ENCODE measurements at regions not wholly inside any gene's neighbourhood (a gene's known extent, or its start where the extent isn't known, plus 50 kb on each side); places are given as distances from the start of the nearest gene placed in this dataset.
A peak's percentile ranks its signal among the peaks of the same experiment; 100 is the strongest.

DNA sequence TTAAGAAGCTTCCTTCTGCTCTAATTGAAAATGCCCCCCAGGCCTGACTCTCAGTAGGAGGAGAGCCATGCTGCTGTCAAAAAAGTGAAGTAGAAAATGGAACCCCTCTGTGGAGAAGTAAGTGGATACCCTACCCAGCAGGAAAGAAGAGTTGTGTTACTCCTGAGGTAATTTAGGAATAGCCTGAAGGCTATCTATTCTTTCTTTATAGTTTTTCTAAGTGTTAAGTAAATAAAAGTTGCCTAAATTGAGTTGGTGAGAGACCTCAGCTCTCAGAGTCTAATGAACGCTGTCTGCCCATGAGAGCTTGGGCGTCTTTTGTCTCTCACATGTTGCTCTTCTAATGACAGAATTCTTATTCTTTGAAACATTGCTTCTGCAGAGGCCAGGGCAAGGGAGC is 116.2 kb downstream of the NSUN3 start:
- DNase-seq = no peak

DNA sequence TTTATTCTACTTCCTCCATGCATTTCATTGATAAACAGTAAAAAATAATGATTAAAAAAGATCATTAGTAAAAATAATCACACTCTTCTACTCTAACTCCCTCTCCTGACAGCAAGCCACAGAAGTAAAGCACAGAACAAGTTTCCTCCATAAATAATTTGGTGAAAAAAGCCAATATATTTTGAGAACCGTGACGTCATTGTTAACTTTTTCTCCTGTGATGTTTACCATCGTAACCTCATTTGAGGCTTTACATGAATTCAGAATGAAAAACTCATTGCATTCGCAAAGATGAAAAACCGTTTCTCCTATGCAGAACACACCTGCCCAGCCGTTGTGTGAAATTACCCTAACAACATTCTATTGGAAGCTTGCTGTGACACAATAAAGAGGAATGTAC is 120.7 kb downstream of the NSUN3 start:
- no peak for DNase-seq

DNA sequence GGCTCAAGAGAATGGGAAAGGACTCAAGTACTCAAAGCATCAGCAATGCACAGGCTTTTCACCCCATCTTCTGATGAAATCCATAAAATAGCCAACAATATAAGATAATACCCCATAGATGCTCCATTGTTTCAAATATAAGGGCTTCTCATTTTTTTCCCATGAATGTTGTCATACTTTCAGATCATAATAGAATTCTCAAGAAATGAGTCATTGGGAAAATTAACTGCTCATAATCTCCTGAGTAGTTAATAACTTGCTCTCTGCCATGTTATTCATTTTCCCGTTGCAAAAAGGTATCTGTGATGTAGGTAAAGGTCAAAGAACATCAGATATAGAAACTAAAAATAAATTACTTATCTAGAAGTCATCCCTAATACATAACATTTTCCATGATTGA is 121.9 kb downstream of the NSUN3 start:
- DNase-seq = no peak

DNA sequence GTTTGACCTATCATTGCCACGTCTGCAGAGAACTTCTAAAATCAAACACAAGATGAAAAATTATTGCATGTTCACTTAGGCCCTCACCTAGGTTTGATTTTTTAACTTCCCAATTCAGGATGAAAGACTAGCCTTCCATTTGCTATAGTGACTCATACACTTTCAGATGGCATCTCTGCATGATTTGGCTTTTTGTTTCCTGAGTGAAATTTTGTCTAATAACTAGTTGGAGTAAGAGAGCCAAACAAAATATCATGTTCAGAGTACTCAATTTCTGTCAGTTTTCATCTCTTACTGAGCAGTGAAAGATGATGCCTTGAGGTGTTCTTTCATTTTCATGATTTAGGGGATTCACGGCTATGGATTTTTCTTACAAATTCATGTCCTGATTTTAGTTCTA is 122.9 kb downstream of the NSUN3 start:
- no peak for DNase-seq

DNA sequence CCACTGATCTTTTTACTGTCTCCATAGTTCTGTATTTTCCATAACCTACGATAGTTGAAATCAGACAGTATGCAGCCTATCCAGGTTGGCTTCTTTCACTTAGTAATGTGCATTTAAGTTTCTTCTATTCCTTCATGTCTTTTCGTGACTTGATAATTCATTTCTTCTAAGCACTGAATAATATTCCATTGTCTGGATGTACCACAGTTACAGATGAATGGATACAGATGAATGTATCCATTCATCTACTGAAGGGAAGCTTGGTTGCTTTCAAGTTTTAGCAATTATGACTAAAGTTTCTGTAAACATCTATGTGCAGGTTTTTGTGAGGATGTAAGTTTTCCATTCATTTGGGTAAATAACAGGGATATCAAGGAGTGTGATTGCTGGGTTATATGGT is 124.8 kb downstream of the NSUN3 start:
- no peak for DNase-seq

DNA sequence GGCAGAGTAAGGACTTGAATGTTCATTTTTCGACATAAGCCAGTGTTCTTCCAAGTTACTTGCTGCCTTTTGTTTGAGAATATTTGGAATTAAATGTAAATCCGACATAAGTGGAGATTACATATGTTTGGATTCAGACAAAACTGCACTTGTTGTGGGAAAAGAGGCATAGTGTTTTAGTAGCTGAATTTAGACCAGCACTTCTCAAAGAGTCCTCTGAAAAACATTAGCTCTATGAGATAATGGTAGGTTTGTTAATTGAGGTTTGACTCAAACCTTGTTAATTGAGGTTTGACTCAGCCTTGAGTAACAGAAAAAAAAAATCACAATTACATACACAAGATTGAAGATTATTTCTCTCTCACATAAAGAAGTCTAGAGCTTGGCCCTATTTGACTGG is 132.5 kb downstream of the NSUN3 start:
- no peak for DNase-seq

DNA sequence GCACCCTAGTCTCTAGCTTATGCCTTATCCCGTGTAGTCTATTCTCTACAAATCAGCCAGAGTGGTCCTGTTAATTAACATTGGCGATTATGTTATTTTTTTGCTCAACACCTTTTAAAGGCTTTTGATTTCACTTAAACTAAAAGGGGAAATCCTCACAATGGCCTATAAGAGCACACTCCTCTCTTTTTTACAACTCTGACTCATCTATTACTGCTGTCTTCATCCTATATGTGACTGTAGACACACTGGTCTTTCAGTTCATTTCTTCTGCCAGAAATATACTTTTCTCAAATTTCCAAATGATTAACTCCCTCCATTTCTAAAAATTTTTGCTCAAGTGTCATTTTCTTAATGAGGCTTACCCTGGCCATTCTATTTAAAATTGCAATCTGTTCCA is 143.4 kb downstream of the NSUN3 start:
- DNase-seq = no peak

DNA sequence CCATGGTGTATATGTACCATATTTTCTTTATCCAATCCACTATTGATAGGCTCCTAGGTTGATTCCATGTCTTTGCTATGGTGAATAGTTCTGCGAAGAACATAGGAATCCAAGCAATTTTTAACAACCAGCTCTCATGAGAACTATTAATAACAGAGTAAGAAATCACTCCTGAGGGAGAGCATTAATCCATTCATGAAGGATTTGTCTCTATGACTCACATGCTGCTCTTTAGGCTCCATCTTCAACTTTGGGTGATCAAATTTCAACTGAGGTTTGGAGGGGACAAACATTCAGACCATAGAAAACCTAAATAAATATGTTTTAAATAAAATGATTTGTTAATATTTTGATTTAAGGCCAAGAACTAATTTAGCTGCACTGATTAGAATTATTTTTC is 147.4 kb downstream of the NSUN3 start:
- no peak for DNase-seq

DNA sequence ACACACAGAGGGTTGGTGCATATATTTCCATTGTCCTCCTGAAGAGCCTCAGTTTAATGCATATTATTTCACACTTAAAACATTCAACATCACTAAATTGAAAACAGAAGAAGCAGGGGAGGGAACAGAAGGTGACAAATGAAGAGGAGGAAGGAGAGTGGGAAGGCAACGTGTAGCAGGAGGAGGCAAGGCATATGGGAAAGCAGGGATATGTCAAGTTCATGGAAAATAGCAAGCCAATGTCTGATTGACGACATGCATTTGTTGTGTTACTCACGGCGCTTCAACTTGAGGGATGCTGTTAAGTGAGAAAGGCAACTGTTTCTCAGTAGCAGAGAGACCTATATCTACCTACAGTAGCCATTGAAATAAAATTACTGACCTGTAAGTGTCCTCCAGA is 154.5 kb downstream of the NSUN3 start:
- DNase-seq = no peak

DNA sequence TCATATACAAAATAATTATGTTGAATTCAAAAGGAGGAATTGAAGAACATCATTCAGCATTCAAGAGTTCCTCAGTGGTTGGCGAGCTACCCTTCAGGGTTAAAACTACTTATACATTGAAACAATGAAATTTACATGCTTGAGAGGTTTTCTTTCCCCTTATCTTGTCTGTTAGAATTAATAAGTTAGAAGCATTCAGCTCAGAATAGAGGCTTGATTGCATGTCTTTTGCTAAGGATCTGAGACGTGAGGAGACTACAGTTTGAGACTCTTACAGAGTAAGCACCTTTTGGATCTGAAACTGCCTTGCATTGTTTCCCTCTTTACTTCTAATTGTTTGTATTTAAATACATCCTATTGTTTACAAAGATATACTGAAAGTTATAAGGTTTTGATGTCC is 157.6 kb downstream of the NSUN3 start:
- no peak for DNase-seq

DNA sequence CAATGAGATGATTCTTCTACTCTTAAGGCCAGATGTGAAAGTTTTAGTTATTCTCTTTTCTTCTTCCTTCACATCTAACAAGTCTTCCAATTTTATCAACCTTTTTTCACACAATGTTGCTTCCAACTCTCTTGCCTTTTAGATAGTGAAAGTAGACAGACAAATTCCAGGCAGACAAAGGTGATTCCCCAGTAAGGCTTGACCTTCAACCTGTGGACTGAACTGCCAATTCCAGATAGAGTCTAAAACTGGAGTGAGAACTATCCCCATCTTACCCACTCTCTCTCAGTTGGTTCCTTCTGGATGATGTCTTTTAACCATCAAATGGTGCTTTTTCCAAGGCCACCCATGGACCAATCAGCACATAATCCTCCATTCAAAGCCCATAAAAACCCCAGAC is 159.0 kb downstream of the NSUN3 start:
- no peak for DNase-seq

DNA sequence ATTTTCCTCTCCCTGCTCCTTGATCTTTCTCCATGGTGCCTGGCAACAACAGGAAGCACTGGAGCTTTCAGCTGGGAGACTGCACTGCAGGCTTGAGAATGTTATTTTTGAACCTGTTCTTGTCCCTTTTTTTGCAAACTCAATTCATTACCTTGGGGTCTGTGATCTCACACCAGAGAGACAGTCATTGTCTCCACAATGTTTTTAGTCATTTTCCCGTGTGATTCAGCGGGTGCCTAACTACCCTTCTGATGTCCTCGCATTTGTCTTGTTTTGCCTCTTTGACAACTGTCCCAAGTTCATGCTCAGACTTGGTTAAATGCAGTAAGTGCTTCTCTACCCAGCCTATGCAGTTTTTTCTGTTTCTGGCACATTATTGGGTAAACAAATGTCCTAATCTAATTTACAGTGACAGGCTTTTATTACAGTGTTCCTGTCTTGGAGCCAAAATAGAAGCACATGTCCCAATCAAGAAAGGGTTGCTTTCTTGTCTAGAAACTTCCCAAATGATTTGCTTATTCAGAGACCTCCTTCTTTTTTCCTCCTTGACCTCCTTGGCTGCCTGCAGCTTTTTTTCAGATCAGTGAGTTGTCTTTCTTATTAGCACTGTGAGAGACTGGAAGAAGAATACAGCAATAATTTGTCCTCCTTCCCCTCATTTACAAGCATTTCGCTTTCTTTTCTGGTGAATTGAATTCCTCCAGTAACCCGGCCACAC is 162.4 kb downstream of the NSUN3 start:
- DNase-seq = no peak

DNA sequence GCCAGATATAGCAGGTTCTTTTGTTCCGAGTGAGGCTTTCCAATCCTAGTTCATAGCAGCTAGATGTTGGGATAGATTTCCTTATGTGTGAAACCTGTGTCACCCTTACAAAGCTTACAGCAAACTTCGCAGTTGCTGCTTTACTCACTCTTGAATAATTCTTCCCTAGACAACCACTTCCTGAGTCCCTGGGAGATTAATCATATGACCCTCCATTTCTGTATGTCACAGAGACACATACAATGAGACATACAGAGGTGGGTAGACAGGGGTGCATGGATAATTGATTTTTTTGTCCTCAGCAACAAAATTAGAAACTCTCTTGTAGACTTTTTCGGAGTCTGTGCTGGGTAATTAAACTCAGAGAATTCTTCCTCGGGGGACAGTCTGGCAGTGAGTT is 163.2 kb downstream of the NSUN3 start:
- no peak for DNase-seq

DNA sequence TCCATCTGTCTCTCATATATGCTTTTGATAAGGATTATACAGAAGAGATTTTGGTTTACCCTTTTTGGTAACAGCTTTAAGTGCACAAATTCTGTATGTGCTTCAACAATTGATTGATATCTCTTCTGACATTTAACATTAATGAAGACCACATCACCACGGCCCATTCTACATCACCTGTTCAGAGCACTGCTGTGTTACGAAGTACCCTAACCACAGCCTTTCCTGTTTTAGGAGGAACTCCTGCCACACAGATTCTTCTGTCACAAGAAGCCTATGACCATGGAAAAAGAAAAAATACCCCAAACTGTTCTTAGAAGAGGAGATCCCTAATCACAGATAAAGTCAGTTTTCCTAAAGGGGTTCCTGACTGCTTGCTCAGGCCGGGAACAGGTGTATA is 170.1 kb downstream of the NSUN3 start:
- no peak for DNase-seq

DNA sequence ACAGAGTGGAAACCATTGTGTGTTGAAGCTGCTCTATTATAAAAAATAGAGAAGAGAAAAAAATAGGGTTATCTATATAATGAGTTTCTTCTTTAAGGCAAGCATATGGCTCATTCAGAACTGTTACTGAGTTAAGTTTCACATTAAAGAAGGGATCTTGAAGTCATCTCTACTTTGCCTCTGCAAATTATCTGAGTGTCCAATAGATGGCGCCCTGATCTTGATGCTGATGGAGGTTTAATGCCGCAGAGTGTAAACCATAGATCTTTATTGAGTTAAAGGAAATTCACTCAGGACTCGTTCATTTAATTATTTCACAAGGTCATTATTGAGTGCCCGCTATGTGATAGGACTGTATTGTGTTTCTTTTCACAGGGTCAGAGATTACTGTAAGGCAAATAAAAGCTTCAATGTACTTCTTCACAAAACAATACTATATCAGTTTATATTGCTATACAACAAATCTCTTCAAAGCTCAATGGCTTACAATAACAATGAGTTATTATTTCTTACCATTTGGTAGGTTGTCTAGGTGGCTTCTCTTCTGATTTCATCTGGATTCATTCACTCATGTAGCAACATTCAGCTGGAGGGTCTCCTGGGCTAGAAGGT is 171.4 kb downstream of the NSUN3 start:
- peak; percentile 7 to 16 for DNase-seq

DNA sequence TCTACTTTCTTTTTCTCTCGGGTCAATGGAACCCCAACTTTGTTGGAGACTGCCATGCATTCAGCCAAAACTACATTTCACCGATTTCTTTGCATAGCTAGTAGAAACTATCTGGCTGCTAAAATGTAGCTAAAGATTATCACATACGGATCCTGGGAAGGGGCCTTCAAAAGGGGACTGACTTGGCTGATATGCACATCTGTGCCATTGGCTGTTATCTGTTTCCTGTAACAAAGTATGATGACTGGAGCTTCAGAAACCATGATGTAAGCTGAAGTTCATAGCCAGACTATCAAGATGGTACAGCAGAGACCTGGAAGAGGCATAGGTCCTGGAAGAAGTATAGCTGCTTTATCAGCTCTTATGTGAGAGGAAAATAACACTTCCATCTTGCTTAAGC is 179.1 kb downstream of the NSUN3 start:
- no peak for DNase-seq

DNA sequence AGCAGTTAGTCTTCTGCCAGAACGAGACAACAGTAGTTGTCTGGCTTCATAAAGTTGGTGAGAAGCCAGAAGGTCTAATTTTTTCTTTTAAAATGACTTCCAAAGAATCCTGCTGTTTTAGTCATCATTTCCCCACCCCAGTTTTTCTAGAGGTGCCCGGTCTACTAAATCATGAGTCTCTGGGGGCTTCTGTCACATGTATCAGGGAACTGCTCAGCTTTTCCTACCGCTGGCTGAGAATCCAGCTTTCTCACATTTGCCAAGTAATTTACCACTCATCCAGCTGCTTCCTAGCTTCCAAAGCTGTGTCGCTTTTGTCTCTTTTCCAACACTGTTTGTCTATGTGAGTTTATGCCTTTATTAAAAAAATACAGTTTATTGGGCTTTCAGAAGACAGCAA is 183.3 kb downstream of the NSUN3 start:
- no peak for DNase-seq

DNA sequence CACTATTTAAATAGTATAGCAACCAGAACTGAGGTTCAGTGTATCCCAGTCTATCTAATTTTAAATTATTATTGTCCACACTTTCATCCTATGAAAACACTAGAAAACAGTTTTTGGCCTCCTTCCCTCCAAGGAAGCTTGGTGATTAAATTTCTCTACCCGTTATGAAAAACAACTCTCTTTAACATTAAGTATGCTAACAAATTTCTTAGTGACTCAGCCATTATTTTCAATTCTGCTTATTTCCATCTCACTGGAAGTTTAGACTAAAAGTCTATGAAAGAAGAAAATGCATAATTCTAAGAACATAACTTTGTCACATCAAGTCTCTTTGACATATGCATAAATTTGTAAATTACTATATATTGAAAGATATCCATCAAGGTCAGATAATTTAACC is 185.2 kb downstream of the NSUN3 start:
- DNase-seq = no peak

DNA sequence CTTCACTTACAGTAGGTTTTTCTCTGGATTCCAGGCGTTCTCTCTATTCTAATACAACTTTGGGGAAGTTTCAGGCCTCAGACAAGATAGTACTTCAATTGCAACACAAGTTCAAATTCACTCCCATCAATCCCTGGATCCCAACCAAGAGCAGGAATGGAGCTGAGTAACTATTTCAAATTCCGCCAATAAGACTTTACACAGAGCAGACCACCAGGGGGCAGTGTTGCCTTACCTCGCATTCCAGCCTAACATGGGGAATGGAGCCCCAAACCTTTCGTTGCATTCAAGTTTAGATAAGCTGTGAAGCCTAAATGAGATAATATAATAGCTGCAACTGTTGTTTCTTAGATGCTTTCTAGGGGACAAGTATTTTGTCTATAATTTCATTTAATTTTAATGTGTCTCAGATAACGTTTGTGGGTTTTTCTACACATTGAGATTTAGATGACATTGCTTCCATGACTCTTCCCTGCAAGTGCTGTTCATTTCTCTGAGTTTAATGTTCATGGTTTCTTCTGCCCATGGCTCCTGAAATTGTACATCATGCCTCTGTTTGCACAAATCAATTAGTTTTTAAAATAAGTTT is 186.7 kb downstream of the NSUN3 start:
- peak; percentile 19 to 48 for DNase-seq

DNA sequence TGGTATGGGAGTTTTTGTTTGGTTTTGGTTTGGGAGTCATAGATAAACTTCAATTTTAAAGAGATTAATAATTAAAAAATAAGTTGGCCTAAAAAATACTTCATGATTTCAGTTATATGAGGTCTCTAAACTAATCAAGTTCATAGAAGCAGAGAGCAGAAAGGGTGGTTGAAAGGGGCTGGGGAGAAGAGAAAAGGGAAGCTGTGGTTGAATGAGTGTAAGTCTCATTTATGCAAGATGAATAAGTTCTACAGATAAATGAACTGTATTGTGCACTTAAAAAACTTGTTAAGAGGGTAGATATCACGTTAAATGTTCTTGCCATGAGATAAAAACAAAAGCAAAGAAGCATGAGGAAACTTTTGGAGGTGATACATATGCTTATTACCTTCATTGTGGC is 188.7 kb downstream of the NSUN3 start:
- no peak for DNase-seq

DNA sequence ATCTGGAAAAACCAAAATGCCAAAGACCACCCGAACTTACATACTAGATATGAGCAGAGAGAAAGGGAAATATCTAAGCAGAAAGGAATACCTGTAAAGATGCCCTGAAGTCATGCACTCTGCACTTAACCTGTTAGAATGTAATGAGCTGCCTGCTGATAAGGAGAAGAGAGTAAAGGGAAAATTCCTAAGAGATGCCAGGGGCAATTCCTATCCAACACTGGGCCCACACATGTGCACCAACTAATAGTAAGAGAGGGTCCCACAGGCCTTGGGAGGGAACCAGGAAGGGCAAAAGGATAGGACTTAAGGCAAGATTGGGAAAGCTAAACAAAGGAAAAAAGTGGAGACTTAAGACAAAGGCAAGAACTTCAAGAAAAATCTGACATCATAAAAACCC is 189.5 kb downstream of the NSUN3 start:
- DNase-seq = no peak

DNA sequence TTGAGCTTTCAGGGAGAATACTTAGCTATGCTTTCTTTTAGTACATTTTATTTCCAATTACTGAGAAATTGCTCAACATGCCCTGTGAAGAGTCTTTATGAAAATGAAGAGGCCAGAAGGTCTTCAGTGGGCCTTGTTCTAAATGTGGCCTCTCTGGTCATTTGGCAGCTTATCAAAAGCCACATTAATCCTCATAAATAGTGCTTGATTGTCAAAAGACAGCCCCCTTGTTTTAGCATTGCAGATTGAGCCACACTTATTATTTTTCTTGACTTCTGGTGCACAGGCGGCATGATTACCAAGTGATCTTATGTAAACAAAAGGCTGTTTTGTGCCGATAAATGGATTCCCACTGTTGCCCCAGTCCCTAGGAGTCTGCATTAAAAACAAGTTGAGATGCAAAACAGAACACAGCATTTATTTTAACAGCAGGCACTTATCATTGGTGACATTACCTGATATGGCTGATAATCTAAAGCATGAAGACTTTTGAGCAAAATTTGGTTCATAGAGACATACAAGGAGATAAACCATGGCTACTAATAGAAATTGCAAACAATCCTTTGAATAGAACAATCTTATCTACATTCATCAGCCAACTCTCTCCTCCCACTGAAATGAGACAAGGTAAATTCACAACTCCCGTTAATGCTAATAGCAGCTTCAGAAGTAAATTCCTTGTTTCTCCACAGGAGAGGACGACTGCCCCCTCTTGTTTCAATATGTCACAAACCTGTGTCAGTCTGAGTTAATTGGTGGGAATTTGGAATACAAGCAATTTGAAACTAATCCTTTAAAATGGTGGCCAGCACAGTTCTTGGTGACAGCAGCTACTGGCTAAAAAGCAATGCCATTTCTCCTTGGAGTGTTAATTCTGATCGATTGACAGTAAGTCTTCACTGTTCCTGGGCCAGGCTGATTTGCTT is 194.3 kb downstream of the NSUN3 start:
- DNase-seq = no peak

DNA sequence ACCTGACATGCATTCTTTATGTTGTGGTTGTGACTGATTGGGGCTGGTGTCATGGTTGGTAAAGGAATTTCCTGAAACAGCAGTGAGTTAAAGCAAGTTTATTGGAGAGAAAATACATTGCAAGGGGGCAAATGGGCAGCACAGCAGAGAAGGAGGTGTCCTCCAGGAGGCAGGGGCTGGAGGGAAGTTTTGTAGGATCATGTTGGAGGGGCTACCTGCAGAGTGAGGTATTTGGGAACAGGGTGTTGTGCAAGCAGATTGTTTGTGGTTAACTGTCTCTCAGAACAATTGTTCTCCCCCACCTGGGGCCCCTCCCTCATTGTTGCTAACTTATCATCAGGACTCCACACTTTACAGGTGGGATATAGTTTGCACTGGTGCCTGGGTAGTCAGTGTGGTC is 196.0 kb downstream of the NSUN3 start:
- DNase-seq = no peak

DNA sequence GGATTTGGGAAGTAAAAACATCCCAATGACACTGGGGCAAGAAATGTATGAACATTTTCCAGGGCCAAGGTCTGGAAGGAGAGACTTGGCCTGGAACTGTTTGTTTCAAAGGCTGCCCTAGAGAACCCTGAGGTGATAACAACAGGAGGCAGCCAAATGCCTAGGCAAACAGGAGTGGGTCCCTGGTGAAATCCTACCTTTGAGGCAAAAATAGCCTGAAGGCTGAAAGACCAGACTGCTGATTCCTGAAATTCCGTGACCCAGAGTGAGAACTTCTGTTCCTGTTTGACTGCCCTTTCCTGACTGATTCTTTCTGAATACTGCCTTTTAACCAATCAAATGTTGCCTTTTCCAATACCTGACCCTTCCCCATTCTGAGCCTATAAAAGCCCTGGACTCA is 196.4 kb downstream of the NSUN3 start:
- DNase-seq = no peak
